ENCODE measurements at regions not wholly inside any gene's neighbourhood (a gene's known extent, or its start where the extent isn't known, plus 50 kb on each side); places are given as distances from the start of the nearest gene placed in this dataset.
"Not testable (repeated sequence)": the region's sequence is repeated elsewhere in the genome, so short reads cannot be mapped to it uniquely, and the experiment has no call there.

- DNase-seq = no peak
Measured at GRCh38 chr3:194189243-194189791, 53.4 kb downstream of the HES1 start.

GRCh38 chr3:194191850-194192249 is 55.9 kb downstream of the HES1 start:
- not testable (repeated sequence) for DNase-seq

- DNase-seq = no peak
Measured at GRCh38 chr3:194194051-194194756, 58.3 kb downstream of the HES1 start.

GRCh38 chr3:194194757-194195085 is 58.8 kb downstream of the HES1 start:
- no peak for DNase-seq

- no peak for DNase-seq
Measured at GRCh38 chr3:194195611-194196010, 59.7 kb downstream of the HES1 start.

- no peak for DNase-seq
Measured at GRCh38 chr3:194196876-194197275, 60.9 kb downstream of the HES1 start.

GRCh38 chr3:194197396-194197960 is 61.5 kb downstream of the HES1 start:
- DNase-seq = no peak

GRCh38 chr3:194197981-194198695 is 62.2 kb downstream of the HES1 start:
- no peak for DNase-seq

- DNase-seq = no peak
Measured at GRCh38 chr3:194198938-194199337, 63.0 kb downstream of the HES1 start.

GRCh38 chr3:194200422-194201081 is 64.6 kb downstream of the HES1 start:
- DNase-seq = no peak

- DNase-seq = no peak
Measured at GRCh38 chr3:194201953-194202666, 66.2 kb downstream of the HES1 start.

GRCh38 chr3:194203482-194204041 is 67.6 kb downstream of the HES1 start:
- no peak for DNase-seq

- no peak for DNase-seq
Measured at GRCh38 chr3:194204042-194204987, 68.4 kb downstream of the HES1 start.

GRCh38 chr3:194205675-194206133 is 69.8 kb downstream of the HES1 start:
- DNase-seq = no peak

- DNase-seq = no peak
Measured at GRCh38 chr3:194206320-194206719, 70.4 kb downstream of the HES1 start.

- no peak for DNase-seq
Measured at GRCh38 chr3:194208709-194209108, 72.8 kb downstream of the HES1 start.

- no peak for DNase-seq
Measured at GRCh38 chr3:194212161-194212844, 76.4 kb downstream of the HES1 start.

GRCh38 chr3:194212845-194213331 is 76.9 kb downstream of the HES1 start:
- DNase-seq = no peak

GRCh38 chr3:194215392-194215791 is 79.4 kb downstream of the HES1 start:
- DNase-seq = no peak
